ENCODE measurements at regions not wholly inside any gene's neighbourhood (a gene's known extent, or its start where the extent isn't known, plus 50 kb on each side); places are given as distances from the start of the nearest gene placed in this dataset.

GRCh38 chr1:219529116-219529515 is 83.8 kb downstream of the ZC3H11B start:
- DNase-seq (ENCODE audit: low spot score), result no peak
- Histone ChIP-seq H3K79me2 (ENCODE audit: insufficient read depth, low read depth, low read length) (no peaks in the 10 kb centered on the region), H3K4me3 (ENCODE audit: low read depth, low read length, poor library complexity, severe bottlenecking) (no peak overlapping the region), H4K20me1 (ENCODE audit: insufficient read depth, low read length) (no peaks in the 10 kb centered on the region), H3K4me2 (ENCODE audit: low read length) (no peak overlapping the region), H2AFZ (ENCODE audit: low read length) (no peak overlapping the region), H3K36me3 (ENCODE audit: insufficient read depth, low read length) (no peaks in the 10 kb centered on the region), H3K27ac (ENCODE audit: low read depth, low read length, poor library complexity, severe bottlenecking) (no peak overlapping the region), H3K9me2 (ENCODE audit: insufficient read depth, low read length) (no peaks in the 10 kb centered on the region), H3K9me3 (ENCODE audit: low read length) (no peaks in the 10 kb centered on the region), H3K4me1 (ENCODE audit: insufficient read depth, low read length, poor library complexity, severe bottlenecking) (no peaks in the 10 kb centered on the region)
- TF ChIP-seq CTCF (conservative IDR thresholded peaks at IDR 0.05; ENCODE audit: low read length) (no peak), EZH2phosphoT487 (IDR thresholded peaks at IDR 0.05; ENCODE audit: borderline replicate concordance, low read depth, low read length) (no peak)
- ChIA-PET POLR2A (no interaction called here), CTCF (ENCODE audit: unreplicated experiment) (no interaction called here)
- intact Hi-C loops (cut with micrococcal nuclease; ENCODE audit: unreplicated experiment), result no loop called here
- BruUV-seq (replicated peaks), result no TSS peak

- no peaks in the 10 kb centered on the region for H3K79me2 ChIP-seq (ENCODE audit: insufficient read depth, low read depth, low read length)
- H3K4me2 ChIP-seq (ENCODE audit: low read length), result no peak overlapping the region
- no peaks in the 10 kb centered on the region for H4K20me1 ChIP-seq (ENCODE audit: insufficient read depth, low read length)
- no peak for DNase-seq (ENCODE audit: low spot score)
- ChIA-PET CTCF (ENCODE audit: unreplicated experiment) (no interaction called here), POLR2A (no interaction called here)
- no TSS peak for BruUV-seq (replicated peaks)
- intact Hi-C loops (cut with micrococcal nuclease; ENCODE audit: unreplicated experiment), result no loop called here
- no peak overlapping the region for H3K27ac ChIP-seq (ENCODE audit: low read depth, low read length, poor library complexity, severe bottlenecking)
- H3K36me3 ChIP-seq (ENCODE audit: insufficient read depth, low read length), result no peaks in the 10 kb centered on the region
- TF ChIP-seq EZH2phosphoT487 (IDR thresholded peaks at IDR 0.05; ENCODE audit: borderline replicate concordance, low read depth, low read length) (no peak), CTCF (conservative IDR thresholded peaks at IDR 0.05; ENCODE audit: low read length) (no peak)
- H3K9me2 ChIP-seq (ENCODE audit: insufficient read depth, low read length), result no peaks in the 10 kb centered on the region
- H2AFZ ChIP-seq (ENCODE audit: low read length), result no peak overlapping the region
- no peaks in the 10 kb centered on the region for H3K9me3 ChIP-seq (ENCODE audit: low read length)
- H3K4me1 ChIP-seq (ENCODE audit: insufficient read depth, low read length, poor library complexity, severe bottlenecking), result no peaks in the 10 kb centered on the region
- H3K4me3 ChIP-seq (ENCODE audit: low read depth, low read length, poor library complexity, severe bottlenecking), result no peak overlapping the region
Measured at GRCh38 chr1:219528633-219529032, 84.3 kb downstream of the ZC3H11B start.

- intact Hi-C loops (cut with micrococcal nuclease; ENCODE audit: unreplicated experiment), result no loop called here
- Histone ChIP-seq H3K79me2 (ENCODE audit: insufficient read depth, low read depth, low read length) (no peaks in the 10 kb centered on the region), H2AFZ (ENCODE audit: low read length) (no peak overlapping the region), H3K27ac (ENCODE audit: low read depth, low read length, poor library complexity, severe bottlenecking) (no peak overlapping the region), H4K20me1 (ENCODE audit: insufficient read depth, low read length) (no peaks in the 10 kb centered on the region), H3K9me2 (ENCODE audit: insufficient read depth, low read length) (no peaks in the 10 kb centered on the region), H3K36me3 (ENCODE audit: insufficient read depth, low read length) (no peaks in the 10 kb centered on the region), H3K4me2 (ENCODE audit: low read length) (no peak overlapping the region), H3K4me1 (ENCODE audit: insufficient read depth, low read length, poor library complexity, severe bottlenecking) (no peaks in the 10 kb centered on the region), H3K9me3 (ENCODE audit: low read length) (no peaks in the 10 kb centered on the region), H3K4me3 (ENCODE audit: low read depth, low read length, poor library complexity, severe bottlenecking) (no peak overlapping the region)
- DNase-seq (ENCODE audit: low spot score), result no peak
- ChIA-PET POLR2A (interaction anchor here (1.0 kb wide), 1 partner anchor 26 kb away, joined by 3 read pairs; no protein-coding TSS in a partner anchor), CTCF (ENCODE audit: unreplicated experiment) (no interaction called here)
- TF ChIP-seq CTCF (conservative IDR thresholded peaks at IDR 0.05; ENCODE audit: low read length) (no peak), EZH2phosphoT487 (IDR thresholded peaks at IDR 0.05; ENCODE audit: borderline replicate concordance, low read depth, low read length) (no peak)
- no TSS peak for BruUV-seq (replicated peaks)
Measured at GRCh38 chr1:219527994-219528393, 84.9 kb downstream of the ZC3H11B start.
